ENCODE measurements at regions not wholly inside any gene's neighbourhood (a gene's known extent, or its start where the extent isn't known, plus 50 kb on each side); places are given as distances from the start of the nearest gene placed in this dataset.

- TF ChIP-seq CTCF (conservative IDR thresholded peaks at IDR 0.05; ENCODE audit: control insufficient read depth, insufficient read depth, low read depth, low read length), result no peak
- no peak overlapping the region for H3K4me3 ChIP-seq (ENCODE audit: control insufficient read depth, low read depth, low read length)
- DNase-seq (ENCODE audit: low read depth), result no peak
These were observed 419.5 kb upstream of the TENM4 start for GRCh38 chr11:79860336-79860735.

- TF ChIP-seq CTCF (conservative IDR thresholded peaks at IDR 0.05; ENCODE audit: control insufficient read depth, insufficient read depth, low read depth, low read length), result no peak
- DNase-seq (ENCODE audit: low read depth), result no peak
- no peak overlapping the region for H3K4me3 ChIP-seq (ENCODE audit: control insufficient read depth, low read depth, low read length)
These were observed 416.8 kb upstream of the TENM4 start for GRCh38 chr11:79857377-79858214.

GRCh38 chr11:79852176-79852575 is 411.3 kb upstream of the TENM4 start:
- no peak overlapping the region for H3K4me3 ChIP-seq (ENCODE audit: control insufficient read depth, low read depth, low read length)
- TF ChIP-seq CTCF (conservative IDR thresholded peaks at IDR 0.05; ENCODE audit: control insufficient read depth, insufficient read depth, low read depth, low read length), result no peak
- no peak for DNase-seq (ENCODE audit: low read depth)

- H3K4me3 ChIP-seq (ENCODE audit: control insufficient read depth, low read depth, low read length), result no peak overlapping the region
- no peak for DNase-seq (ENCODE audit: low read depth)
- TF ChIP-seq CTCF (conservative IDR thresholded peaks at IDR 0.05; ENCODE audit: control insufficient read depth, insufficient read depth, low read depth, low read length), result no peak
These were observed 404.3 kb upstream of the TENM4 start for GRCh38 chr11:79845002-79845709.

GRCh38 chr11:79834015-79834414 is 393.2 kb upstream of the TENM4 start:
- no peak for TF ChIP-seq CTCF (conservative IDR thresholded peaks at IDR 0.05; ENCODE audit: control insufficient read depth, insufficient read depth, low read depth, low read length)
- H3K4me3 ChIP-seq (ENCODE audit: control insufficient read depth, low read depth, low read length), result no peak overlapping the region
- no peak for DNase-seq (ENCODE audit: low read depth)

GRCh38 chr11:79830446-79830845 is 389.6 kb upstream of the TENM4 start:
- TF ChIP-seq CTCF (conservative IDR thresholded peaks at IDR 0.05; ENCODE audit: control insufficient read depth, insufficient read depth, low read depth, low read length), result no peak
- no peak for DNase-seq (ENCODE audit: low read depth)
- H3K4me3 ChIP-seq (ENCODE audit: control insufficient read depth, low read depth, low read length), result no peak overlapping the region

Measured in fibroblast of mammary gland (primary cell).